Stomach (tissue), 8 donors: ENCODE measurements at regions not wholly inside any gene's neighbourhood (a gene's known extent, or its start where the extent isn't known, plus 50 kb on each side); places are given as distances from the start of the nearest gene placed in this dataset.

Experiments used
- DNase-seq, 2 donors: peaks; one replicate each; pipeline versions ENCODE4 v3.0.0 to v3.0.0-alpha.2; 2013 to 2019
- H3K27ac ChIP-seq, 5 donors: fragments of 200-600 bp in 4 of 5; sonication (generic) in 4 of 5; one replicate each; pipeline ENCODE4 v1.5.1; 2013 to 2019; ENCODE audit warnings: mild to moderate bottlenecking in 1 of 5, moderate library complexity in 1 of 5
- H3K27me3 ChIP-seq, 3 donors: fragments of 200-600 bp; sonication (generic); one replicate each; pipeline ENCODE4 v1.5.1; 2017 to 2019; ENCODE audit warnings: mixed run types in 1 of 3
- H3K36me3 ChIP-seq, 4 donors: fragments of 200-600 bp; sonication (generic); 1 replicate in 3 of 4; 2 replicates in 1 of 4; pipeline ENCODE4 v1.5.1; 2016 to 2019
- H3K4me1 ChIP-seq, 4 donors: fragments of 200-600 bp; sonication (generic); one replicate each; pipeline ENCODE4 v1.5.1; 2016 to 2019
- H3K4me3 ChIP-seq, 4 donors: fragments of 200-600 bp; sonication (generic) in 3 of 4; one replicate each; pipeline ENCODE4 v1.5.1; 2016 to 2019; ENCODE audit warnings: mild to moderate bottlenecking in 1 of 4
- H3K9me3 ChIP-seq, 4 donors: fragments of 200-600 bp; sonication (generic); one replicate each; pipeline ENCODE4 v1.5.1; 2016 to 2019
- CTCF ChIP-seq, 7 experiments: fragments of 450-650 bp in 4 of 7; fragments of 200-600 bp in 3 of 7; sonication (generic) in 3 of 7; IDR thresholded peaks; one replicate each; pipeline ENCODE4 v1.5.1; 2016 to 2019; ENCODE audit warnings: antibody characterized with exemption in 7 of 7, control low read depth in 2 of 7, mild to moderate bottlenecking in 1 of 7
- EP300 ChIP-seq: sonication (generic); formaldehyde crosslinking; IDR thresholded peaks from one replicate; pipeline ENCODE4 v1.6.1; 2017; ENCODE audit warnings: antibody characterized with exemption
- POLR2A ChIP-seq, 4 donors: fragments of 450-650 bp; IDR thresholded peaks; one replicate each; pipeline ENCODE4 v1.6.1; 2016; ENCODE audit warnings: antibody characterized with exemption in 4 of 4, control low read depth in 2 of 4, mild to moderate bottlenecking in 1 of 4, moderate library complexity in 1 of 4
- POLR2AphosphoS5 ChIP-seq, 3 donors: sonication (generic); formaldehyde crosslinking; IDR thresholded peaks; one replicate each; pipeline ENCODE4 v1.6.1; 2016; ENCODE audit warnings: antibody characterized with exemption in 3 of 3
- WGBS, 5 donors: extraction: QIAGEN DNeasy Blood & Tissue Kit in 3 of 5; methylation state at CpG; one replicate each; pipeline versions ENCODE4 v1.1.5 to v1.1.7; 2013 to 2018; 5-methylcytosine and 5-hydroxymethylcytosine counted together
- intact Hi-C: fragments of 100-400 bp; cut with DNase I; formaldehyde crosslinking; loops from one replicate; pipeline ENCODE4 v1.15.1; 2023; ENCODE audit warnings: low total_unique reads
- donor health status: healthy with polysubstance abuse.
- donor health status: Bipolar disorder and iron deficiency.
- donor health status: healthy.

DNA sequence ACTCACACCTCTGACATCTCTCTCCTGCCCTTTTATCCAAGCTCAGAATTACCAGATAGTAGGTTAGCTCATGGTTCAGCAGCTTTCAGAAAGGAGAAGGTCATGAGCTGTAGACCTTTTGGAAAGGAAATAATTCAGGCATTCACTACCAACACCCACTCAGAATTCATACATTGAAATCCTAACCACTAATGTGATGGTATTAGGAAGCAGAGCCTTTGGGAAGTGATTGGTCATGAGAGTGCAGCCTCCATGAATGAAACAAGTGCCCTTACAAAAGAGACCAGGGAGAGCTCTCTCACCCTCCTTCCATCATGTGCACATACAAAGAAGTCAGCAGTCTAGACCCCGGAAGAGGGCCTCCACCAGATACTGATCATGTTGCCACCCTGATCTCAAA lies 315.8 kb upstream of the CCDC54 start:
- Histone ChIP-seq H3K27ac (no peak overlapping the region), H3K9me3 (no peaks in the 10 kb centered on the region), H3K27me3 (no peaks in the 10 kb centered on the region), H3K4me1 (peaks cover 0 to 10% (median 0%) of the 10 kb centered on the region in 4 donors), H3K4me3 (no peak overlapping the region), H3K36me3 (no peaks in the 10 kb centered on the region)
- WGBS, 5 donors = 78 to 100% (median 92%) methylated on average over 1 of the region's 1 CpG
- TF ChIP-seq EP300 (no peak), POLR2AphosphoS5 (IDR thresholded peaks at IDR 0.05) (no peak), CTCF (IDR thresholded peaks at IDR 0.05) (no peak), POLR2A (IDR thresholded peaks at IDR 0.05) (no peak)
- DNase-seq = no peak
- intact Hi-C loops = no loop called here

GRCh38 chr3:107062310-107062709 lies 314.9 kb upstream of the CCDC54 start:
- H3K9me3 ChIP-seq = no peaks in the 10 kb centered on the region
- H3K36me3 ChIP-seq = no peaks in the 10 kb centered on the region
- no peak overlapping the region for H3K27ac ChIP-seq
- DNase-seq = no peak
- TF ChIP-seq CTCF (IDR thresholded peaks at IDR 0.05) (no peak), POLR2A (IDR thresholded peaks at IDR 0.05) (no peak), EP300 (no peak), POLR2AphosphoS5 (IDR thresholded peaks at IDR 0.05) (no peak)
- no peaks in the 10 kb centered on the region for H3K27me3 ChIP-seq
- WGBS, 5 donors = 70 to 81% (median 79%) methylated on average over 1 of the region's 1 CpG
- no peak overlapping the region for H3K4me3 ChIP-seq
- H3K4me1 ChIP-seq = peaks cover 0 to 10% (median 0%) of the 10 kb centered on the region in 4 donors
- intact Hi-C loops = no loop called here

GRCh38 chr3:107062787-107063186 lies 314.5 kb upstream of the CCDC54 start:
- Histone ChIP-seq H3K4me3 (no peak overlapping the region), H3K4me1 (peaks cover 0 to 10% (median 0%) of the 10 kb centered on the region in 4 donors), H3K27me3 (no peaks in the 10 kb centered on the region), H3K36me3 (no peaks in the 10 kb centered on the region), H3K9me3 (no peaks in the 10 kb centered on the region), H3K27ac (no peak overlapping the region)
- TF ChIP-seq CTCF (IDR thresholded peaks at IDR 0.05) = no peak
- no peak for TF ChIP-seq POLR2AphosphoS5 (IDR thresholded peaks at IDR 0.05)
- no peak for TF ChIP-seq POLR2A (IDR thresholded peaks at IDR 0.05)
- TF ChIP-seq EP300 = no peak
- 64 to 75% (median 71%) methylated on average over 2 of the region's 2 CpGs for WGBS, 5 donors
- DNase-seq = no peak
- intact Hi-C loops = no loop called here

DNA sequence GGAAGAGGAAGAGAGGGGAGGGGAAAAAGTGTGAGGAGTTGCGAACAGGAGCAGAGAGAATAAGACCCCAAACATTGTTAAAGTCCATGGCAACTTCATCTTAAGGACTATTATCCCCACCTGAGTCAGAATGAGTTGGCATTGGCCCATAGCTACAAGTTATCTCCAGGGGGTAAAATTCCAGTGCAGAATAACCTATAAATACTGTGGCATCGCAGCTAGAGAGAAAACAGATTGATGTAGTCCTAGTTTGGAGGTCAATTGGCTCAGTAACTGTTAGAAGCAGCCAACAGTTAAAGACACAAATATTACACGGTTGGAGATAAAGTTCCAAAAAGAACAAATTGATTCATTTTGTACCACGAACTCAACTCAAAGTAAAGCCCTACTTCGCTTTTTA lies 313.9 kb upstream of the CCDC54 start:
- Histone ChIP-seq H3K27me3 (no peaks in the 10 kb centered on the region), H3K27ac (no peak overlapping the region), H3K4me1 (peaks cover 0 to 10% (median 0%) of the 10 kb centered on the region in 4 donors), H3K36me3 (no peaks in the 10 kb centered on the region), H3K9me3 (no peaks in the 10 kb centered on the region), H3K4me3 (no peak overlapping the region)
- no peak for TF ChIP-seq POLR2A (IDR thresholded peaks at IDR 0.05)
- no peak for TF ChIP-seq EP300
- TF ChIP-seq CTCF (IDR thresholded peaks at IDR 0.05) = no peak
- no peak for TF ChIP-seq POLR2AphosphoS5 (IDR thresholded peaks at IDR 0.05)
- 58 to 67% (median 64%) methylated on average over 5 of the region's 5 CpGs for WGBS, 5 donors
- no peak for DNase-seq
- intact Hi-C loops = no loop called here
